ENCODE measurements at regions not wholly inside any gene's neighbourhood (a gene's known extent, or its start where the extent isn't known, plus 50 kb on each side); places are given as distances from the start of the nearest gene placed in this dataset.

GRCh38 chr22:48689206-48689605, 1138.5 kb downstream of the BRD1 start:
- Mint-ChIP-seq H3K9me3 (peaks cover 5% of the 10 kb centered on the region; the same call in 2 of the 3 replicates), H3K27me3 (ENCODE audit: insufficient read depth, low read depth, poor library complexity) (peaks cover 3% of the 10 kb centered on the region), H3K4me3 (no peak overlapping the region), H3K27ac (no peak overlapping the region), H3K36me3 (ENCODE audit: low read depth) (peaks cover 2% of the 10 kb centered on the region; the same call in 1 of the 3 replicates), H3K4me1 (peaks cover 8% of the 10 kb centered on the region)
- no peaks in the 10 kb centered on the region for H3F3A ChIP-seq (replicated peaks; ENCODE audit: low read depth)
- no peak for DNase-seq (ENCODE audit: low spot score)
- H3K79me2 ChIP-seq (replicated peaks; ENCODE audit: insufficient read depth), result no peaks in the 10 kb centered on the region
- H3K9me2 ChIP-seq (ENCODE audit: insufficient read depth), result no peaks in the 10 kb centered on the region
- TF ChIP-seq EZH2 (IDR thresholded peaks at IDR 0.05; ENCODE audit: low read depth, unreplicated experiment), result no peak
- TF ChIP-seq CTCF (conservative IDR thresholded peaks at IDR 0.05; ENCODE audit: low read depth in 2 of 2), result no peak
- TF ChIP-seq, protein P1, sequence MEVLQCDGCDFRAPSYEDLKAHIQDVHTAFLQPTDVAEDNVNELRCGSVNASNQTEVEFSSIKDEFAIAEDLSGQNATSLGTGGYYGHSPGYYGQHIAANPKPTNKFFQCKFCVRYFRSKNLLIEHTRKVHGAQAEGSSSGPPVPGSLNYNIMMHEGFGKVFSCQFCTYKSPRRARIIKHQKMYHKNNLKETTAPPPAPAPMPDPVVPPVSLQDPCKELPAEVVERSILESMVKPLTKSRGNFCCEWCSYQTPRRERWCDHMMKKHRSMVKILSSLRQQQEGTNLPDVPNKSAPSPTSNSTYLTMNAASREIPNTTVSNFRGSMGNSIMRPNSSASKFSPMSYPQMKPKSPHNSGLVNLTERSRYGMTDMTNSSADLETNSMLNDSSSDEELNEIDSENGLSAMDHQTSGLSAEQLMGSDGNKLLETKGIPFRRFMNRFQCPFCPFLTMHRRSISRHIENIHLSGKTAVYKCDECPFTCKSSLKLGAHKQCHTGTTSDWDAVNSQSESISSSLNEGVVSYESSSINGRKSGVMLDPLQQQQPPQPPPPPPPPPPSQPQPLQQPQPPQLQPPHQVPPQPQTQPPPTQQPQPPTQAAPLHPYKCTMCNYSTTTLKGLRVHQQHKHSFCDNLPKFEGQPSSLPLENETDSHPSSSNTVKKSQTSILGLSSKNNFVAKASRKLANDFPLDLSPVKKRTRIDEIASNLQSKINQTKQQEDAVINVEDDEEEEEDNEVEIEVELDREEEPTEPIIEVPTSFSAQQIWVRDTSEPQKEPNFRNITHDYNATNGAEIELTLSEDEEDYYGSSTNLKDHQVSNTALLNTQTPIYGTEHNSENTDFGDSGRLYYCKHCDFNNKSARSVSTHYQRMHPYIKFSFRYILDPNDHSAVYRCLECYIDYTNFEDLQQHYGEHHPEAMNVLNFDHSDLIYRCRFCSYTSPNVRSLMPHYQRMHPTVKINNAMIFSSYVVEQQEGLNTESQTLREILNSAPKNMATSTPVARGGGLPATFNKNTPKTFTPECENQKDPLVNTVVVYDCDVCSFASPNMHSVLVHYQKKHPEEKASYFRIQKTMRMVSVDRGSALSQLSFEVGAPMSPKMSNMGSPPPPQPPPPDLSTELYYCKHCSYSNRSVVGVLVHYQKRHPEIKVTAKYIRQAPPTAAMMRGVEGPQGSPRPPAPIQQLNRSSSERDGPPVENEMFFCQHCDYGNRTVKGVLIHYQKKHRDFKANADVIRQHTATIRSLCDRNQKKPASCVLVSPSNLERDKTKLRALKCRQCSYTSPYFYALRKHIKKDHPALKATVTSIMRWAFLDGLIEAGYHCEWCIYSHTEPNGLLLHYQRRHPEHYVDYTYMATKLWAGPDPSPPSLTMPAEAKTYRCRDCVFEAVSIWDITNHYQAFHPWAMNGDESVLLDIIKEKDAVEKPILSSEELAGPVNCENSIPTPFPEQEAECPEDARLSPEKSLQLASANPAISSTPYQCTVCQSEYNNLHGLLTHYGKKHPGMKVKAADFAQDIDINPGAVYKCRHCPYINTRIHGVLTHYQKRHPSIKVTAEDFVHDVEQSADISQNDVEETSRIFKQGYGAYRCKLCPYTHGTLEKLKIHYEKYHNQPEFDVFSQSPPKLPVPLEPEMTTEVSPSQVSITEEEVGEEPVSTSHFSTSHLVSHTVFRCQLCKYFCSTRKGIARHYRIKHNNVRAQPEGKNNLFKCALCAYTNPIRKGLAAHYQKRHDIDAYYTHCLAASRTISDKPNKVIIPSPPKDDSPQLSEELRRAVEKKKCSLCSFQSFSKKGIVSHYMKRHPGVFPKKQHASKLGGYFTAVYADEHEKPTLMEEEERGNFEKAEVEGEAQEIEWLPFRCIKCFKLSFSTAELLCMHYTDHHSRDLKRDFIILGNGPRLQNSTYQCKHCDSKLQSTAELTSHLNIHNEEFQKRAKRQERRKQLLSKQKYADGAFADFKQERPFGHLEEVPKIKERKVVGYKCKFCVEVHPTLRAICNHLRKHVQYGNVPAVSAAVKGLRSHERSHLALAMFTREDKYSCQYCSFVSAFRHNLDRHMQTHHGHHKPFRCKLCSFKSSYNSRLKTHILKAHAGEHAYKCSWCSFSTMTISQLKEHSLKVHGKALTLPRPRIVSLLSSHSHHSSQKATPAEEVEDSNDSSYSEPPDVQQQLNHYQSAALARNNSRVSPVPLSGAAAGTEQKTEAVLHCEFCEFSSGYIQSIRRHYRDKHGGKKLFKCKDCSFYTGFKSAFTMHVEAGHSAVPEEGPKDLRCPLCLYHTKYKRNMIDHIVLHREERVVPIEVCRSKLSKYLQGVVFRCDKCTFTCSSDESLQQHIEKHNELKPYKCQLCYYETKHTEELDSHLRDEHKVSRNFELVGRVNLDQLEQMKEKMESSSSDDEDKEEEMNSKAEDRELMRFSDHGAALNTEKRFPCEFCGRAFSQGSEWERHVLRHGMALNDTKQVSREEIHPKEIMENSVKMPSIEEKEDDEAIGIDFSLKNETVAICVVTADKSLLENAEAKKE (CRISPR knock-in tag; IDR thresholded peaks at IDR 0.05), result no peak
- H3K4me2 ChIP-seq, result no peak overlapping the region
- H3K4me3 ChIP-seq, result no peak overlapping the region
- no peak overlapping the region for H3K27ac ChIP-seq (ENCODE audit: low read depth)
- no peaks in the 10 kb centered on the region for H3K4me1 ChIP-seq (ENCODE audit: insufficient read depth)
- H3K36me3 ChIP-seq (ENCODE audit: insufficient read depth), result 0 out of 2 replicates have a peak, but pooled peaks cover 7% of the 10 kb centered on the region
- H2AFZ ChIP-seq, result no peak overlapping the region
- no peaks in the 10 kb centered on the region for H3K27me3 ChIP-seq (ENCODE audit: insufficient read depth)
- no peak for ATAC-seq
- no peaks in the 10 kb centered on the region for H4K20me1 ChIP-seq (replicated peaks; ENCODE audit: insufficient read depth)

DNA sequence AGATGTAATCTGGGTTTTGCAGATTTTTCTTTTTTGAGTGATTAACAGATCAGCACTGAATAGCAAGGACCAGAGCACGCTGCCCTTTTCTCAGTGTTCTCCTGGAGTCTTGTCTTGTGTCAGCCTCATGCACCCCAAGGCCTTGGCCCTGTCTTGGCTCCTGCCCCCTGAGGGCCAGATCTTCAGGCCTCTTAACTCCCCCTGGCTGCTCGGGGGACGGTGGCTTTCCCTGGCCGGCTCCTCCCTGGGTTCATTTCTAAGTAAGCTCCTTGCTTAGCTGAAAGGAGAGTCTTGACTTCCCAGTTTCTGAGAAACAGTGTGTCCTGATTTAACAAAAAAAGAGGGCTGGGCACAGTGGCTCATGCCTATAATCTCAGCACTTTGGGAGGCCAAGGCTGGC, 1139.3 kb downstream of the BRD1 start:
- no peaks in the 10 kb centered on the region for H3K27me3 ChIP-seq (ENCODE audit: insufficient read depth)
- no peak overlapping the region for H3K27ac Mint-ChIP-seq
- no peak overlapping the region for H3K4me3 Mint-ChIP-seq
- H3K4me1 ChIP-seq (ENCODE audit: insufficient read depth), result no peaks in the 10 kb centered on the region
- DNase-seq (ENCODE audit: low spot score) (no peak), ATAC-seq (no peak)
- no peak overlapping the region for H3K27ac ChIP-seq (ENCODE audit: low read depth)
- peaks cover 8% of the 10 kb centered on the region for H3K4me1 Mint-ChIP-seq
- H2AFZ ChIP-seq, result no peak overlapping the region
- no peak overlapping the region for H3K4me2 ChIP-seq
- H3K79me2 ChIP-seq (replicated peaks; ENCODE audit: insufficient read depth), result no peaks in the 10 kb centered on the region
- H3K9me3 Mint-ChIP-seq, result peaks cover 7% of the 10 kb centered on the region; the same call in 2 of the 3 replicates
- H3K36me3 ChIP-seq (ENCODE audit: insufficient read depth), result 0 out of 2 replicates have a peak, but pooled peaks cover 7% of the 10 kb centered on the region
- H3K9me2 ChIP-seq (ENCODE audit: insufficient read depth), result no peaks in the 10 kb centered on the region
- H3K27me3 Mint-ChIP-seq (ENCODE audit: insufficient read depth, low read depth, poor library complexity), result peaks cover 3% of the 10 kb centered on the region
- H3K4me3 ChIP-seq, result no peak overlapping the region
- peaks cover 2% of the 10 kb centered on the region; the same call in 1 of the 3 replicates for H3K36me3 Mint-ChIP-seq (ENCODE audit: low read depth)
- no peaks in the 10 kb centered on the region for H3F3A ChIP-seq (replicated peaks; ENCODE audit: low read depth)
- H4K20me1 ChIP-seq (replicated peaks; ENCODE audit: insufficient read depth), result no peaks in the 10 kb centered on the region
- no peak for TF ChIP-seq CTCF (conservative IDR thresholded peaks at IDR 0.05; ENCODE audit: low read depth in 2 of 2)
- no peak for TF ChIP-seq NANOG (IDR thresholded peaks at IDR 0.05; ENCODE audit: borderline replicate concordance)
- no peak for TF ChIP-seq EZH2phosphoT487 (IDR thresholded peaks at IDR 0.05; ENCODE audit: unreplicated experiment)
- no peak for TF ChIP-seq STAT1 (IDR thresholded peaks at IDR 0.05; ENCODE audit: unreplicated experiment)
- no peak for TF ChIP-seq EZH2 (IDR thresholded peaks at IDR 0.05; ENCODE audit: low read depth, unreplicated experiment)
- no peak for TF ChIP-seq CREB1 (CRISPR knock-in tag; IDR thresholded peaks at IDR 0.05; ENCODE audit: low read depth)
- TF ChIP-seq ZNF114 (CRISPR knock-in tag; IDR thresholded peaks at IDR 0.05), result no peak

Data from GM23338 (cell line).